T-cell (primary cell): ENCODE measurements at regions not wholly inside any gene's neighbourhood (a gene's known extent, or its start where the extent isn't known, plus 50 kb on each side); places are given as distances from the start of the nearest gene placed in this dataset.

ENCODE experiments used
- ATAC-seq, 4 experiments: fragments of 200-7000 bp in 3 of 4; fragments of 150-1000 bp in 1 of 4; cut with Tn5 transposase; replicated peaks in 1 of 4; 1 replicate in 3 of 4; 2 replicates in 1 of 4; pipeline ENCODE4 v1.10.0; 2021; ENCODE audit warnings: moderate library complexity in 3 of 4, mild to moderate bottlenecking in 2 of 4, moderate number of reproducible peaks in 1 of 4
- CTCF ChIA-PET, 2 donors: fragments of 300-600 bp; sonication (Branson Sonifier 250); formaldehyde crosslinking; loops; one replicate each; lab custom pipeline; 2022; ENCODE audit warnings: antibody characterized with exemption in 2 of 2; lab: Charles Lee
- POLR2A ChIA-PET, 2 donors: fragments of 300-600 bp; sonication (Branson Sonifier 250); formaldehyde crosslinking; loops; one replicate each; lab custom pipeline; 2022; ENCODE audit warnings: antibody characterized with exemption in 2 of 2; lab: Charles Lee
- DNase-seq, 35 experiments: peaks; one replicate each; pipeline versions ENCODE4 v3.0.0 to v3.0.0-alpha.2; 2013 to 2023
- H3K27ac ChIP-seq: one replicate; pipeline ENCODE4 v1.5.1; 2013; ENCODE audit warnings: low read length
- H3K27me3 ChIP-seq, 2 experiments: replicated peaks in 1 of 2; 1 replicate in 1 of 2; 2 replicates in 1 of 2; pipeline versions ENCODE4 v1.6.1 to v1.7.0; 2013; ENCODE audit warnings: low read length in 1 of 2, mixed read lengths in 1 of 2; ENCODE audit not compliant: control insufficient read depth in 2 of 2, insufficient read depth in 2 of 2; ENCODE audit errors: extremely low read depth in 1 of 2
- H3K36me3 ChIP-seq, 2 donors: 1 replicate in 1 of 2; 2 replicates in 1 of 2; pipeline versions ENCODE4 v1.6.1 to v1.7.0; 2013; ENCODE audit warnings: low read length in 1 of 2; ENCODE audit not compliant: control insufficient read depth in 2 of 2, insufficient read depth in 1 of 2; ENCODE audit errors: extremely low read depth in 1 of 2
- H3K4me1 ChIP-seq, 2 experiments: 1 replicate in 1 of 2; 2 replicates in 1 of 2; pipeline versions ENCODE4 v1.6.1 to v1.7.0; 2013; ENCODE audit warnings: low read length in 2 of 2, mixed read lengths in 1 of 2; ENCODE audit not compliant: insufficient read depth in 2 of 2, control insufficient read depth in 1 of 2; ENCODE audit errors: extremely low read depth in 1 of 2
- H3K4me3 ChIP-seq, 2 donors: 1 replicate in 1 of 2; 2 replicates in 1 of 2; pipeline versions ENCODE4 v1.5.1 to v1.7.0; 2013; ENCODE audit warnings: mild to moderate bottlenecking in 2 of 2, low read length in 1 of 2, moderate library complexity in 1 of 2; ENCODE audit not compliant: control insufficient read depth in 1 of 2; ENCODE audit errors: extremely low read depth in 1 of 2
- H3K9me3 ChIP-seq: 2 replicates; pipeline ENCODE4 v1.7.0; 2013
- H3K27ac Mint-ChIP-seq, 2 donors: one replicate each; pipeline ENCODE4 v1.8.0; 2020 to 2021; ENCODE audit warnings: mild to moderate bottlenecking in 2 of 2, mixed read lengths in 2 of 2
- H3K27me3 Mint-ChIP-seq, 2 donors: one replicate each; pipeline ENCODE4 v1.8.0; 2021 to 2022; ENCODE audit warnings: mixed read lengths in 2 of 2
- H3K36me3 Mint-ChIP-seq: one replicate; pipeline ENCODE4 v1.8.0; 2021; ENCODE audit warnings: mixed read lengths
- H3K4me1 Mint-ChIP-seq, 3 donors: one replicate each; pipeline ENCODE4 v1.8.0; 2020 to 2022; ENCODE audit warnings: mixed read lengths in 3 of 3, mild to moderate bottlenecking in 1 of 3
- H3K4me3 Mint-ChIP-seq, 3 donors: one replicate each; pipeline ENCODE4 v1.8.0; 2020 to 2022; ENCODE audit warnings: mild to moderate bottlenecking in 3 of 3, mixed read lengths in 3 of 3, moderate library complexity in 3 of 3
- H3K9me3 Mint-ChIP-seq, 3 donors: one replicate each; pipeline ENCODE4 v1.8.0; 2020 to 2022; ENCODE audit warnings: mixed read lengths in 3 of 3
- WGBS: methylation state at CpG from one replicate; pipeline ENCODE4 v1.1.5; 2013; ENCODE audit warnings: missing lambda C conversion rate; ENCODE audit not compliant: insufficient coverage; 5-methylcytosine and 5-hydroxymethylcytosine counted together

DNA sequence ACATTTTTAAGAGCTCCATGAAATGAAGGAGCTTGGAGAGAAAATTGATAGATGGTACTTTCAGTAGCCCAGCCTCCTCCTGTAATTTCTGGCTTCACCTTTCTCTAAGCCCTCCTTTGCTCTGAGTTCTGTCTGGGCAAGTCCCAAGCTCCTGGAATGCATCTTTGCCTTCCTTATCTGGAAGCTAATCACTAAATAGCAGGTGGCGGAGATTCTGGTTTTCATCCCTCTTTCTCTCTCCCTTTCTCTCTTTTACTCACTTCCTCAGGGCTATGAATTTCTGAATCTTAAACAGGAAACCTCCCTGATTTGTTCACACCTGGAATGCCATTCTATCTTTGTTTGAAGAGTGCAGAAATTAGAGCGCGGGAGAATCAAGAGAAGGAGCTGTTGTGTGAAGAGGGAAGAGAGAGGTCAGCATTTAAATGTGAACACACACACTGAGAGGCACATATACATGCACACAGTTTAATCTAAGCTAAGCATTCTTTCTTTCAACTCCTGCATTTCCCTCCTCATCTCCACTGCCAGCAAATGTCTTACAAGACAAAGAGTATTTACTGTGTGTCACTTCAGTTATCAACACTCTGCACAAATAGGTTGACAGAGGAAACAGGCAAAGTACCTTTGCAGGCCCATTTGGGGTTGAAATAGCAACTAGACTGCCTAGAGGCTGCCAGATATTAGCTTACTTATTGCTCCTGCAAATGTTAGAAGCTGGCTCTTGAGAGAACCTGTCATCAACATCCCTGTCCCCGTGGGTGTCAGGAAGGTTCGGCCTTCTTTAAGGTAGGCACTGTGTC lies 199.4 kb upstream of the CAMK1G start:
- Mint-ChIP-seq H3K9me3 (peaks cover 0 to 4% (median 0%) of the 10 kb centered on the region in 3 donors), H3K4me3 (no peak overlapping the region), H3K36me3 (no peaks in the 10 kb centered on the region), H3K27ac (no peak overlapping the region), H3K27me3 (peaks cover 2 to 9% of the 10 kb centered on the region in 2 donors), H3K4me1 (no peaks in the 10 kb centered on the region)
- DNase-seq = no peak
- Histone ChIP-seq H3K27me3 (no peaks in the 10 kb centered on the region), H3K4me1 (no peaks in the 10 kb centered on the region), H3K4me3 (no peak overlapping the region), H3K27ac (no peak overlapping the region), H3K36me3 (no peaks in the 10 kb centered on the region), H3K9me3 (no peaks in the 10 kb centered on the region)
- CTCF ChIA-PET = no interaction called here
- WGBS = 67% methylated on average over 2 of the region's 5 CpGs
- ATAC-seq = no peak
- POLR2A ChIA-PET = no interaction called here

DNA sequence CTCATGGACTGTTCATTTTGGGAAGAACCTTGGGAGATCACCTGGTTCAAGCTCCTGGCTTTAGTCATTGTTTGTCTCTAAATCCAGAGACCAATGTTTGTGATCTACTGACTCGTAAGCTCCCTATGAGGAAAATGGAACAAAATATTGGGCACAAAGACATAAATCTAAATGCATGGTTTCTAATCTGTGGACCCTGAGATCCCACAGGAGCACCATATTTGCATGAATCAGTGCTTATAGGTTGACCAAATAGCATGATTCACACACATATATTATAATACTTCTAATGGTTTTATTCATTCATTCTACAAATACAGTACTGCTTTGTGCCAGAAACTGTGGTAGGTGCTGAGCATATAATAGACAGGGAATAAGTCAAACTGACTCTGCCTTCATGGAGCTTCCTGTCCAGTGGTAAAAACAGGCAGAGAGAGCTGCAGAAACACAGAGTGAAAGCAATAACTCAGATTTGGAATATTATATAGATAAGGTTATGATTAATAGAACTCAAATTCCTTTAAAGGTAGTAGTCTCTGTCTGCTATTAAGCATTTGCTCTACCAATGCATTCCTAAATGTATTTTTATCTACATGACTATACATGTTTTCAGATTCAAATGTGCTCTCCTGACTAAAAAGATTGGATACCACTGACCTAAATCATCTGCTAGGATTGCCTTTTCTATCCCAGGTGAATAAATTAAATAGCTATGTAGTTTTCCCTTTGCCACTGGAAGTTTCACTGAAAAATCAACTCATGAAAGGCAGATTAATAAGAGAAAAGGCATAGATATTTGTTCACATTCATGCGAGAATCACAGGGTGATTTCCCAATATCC lies 198.6 kb upstream of the CAMK1G start:
- DNase-seq (no peak), ATAC-seq (no peak)
- 100% methylated on average over 2 of the region's 2 CpGs for WGBS
- Mint-ChIP-seq H3K4me3 (no peak overlapping the region), H3K27ac (no peak overlapping the region), H3K9me3 (peaks cover 0 to 4% (median 0%) of the 10 kb centered on the region in 3 donors), H3K27me3 (peaks cover 2 to 9% of the 10 kb centered on the region in 2 donors), H3K4me1 (no peaks in the 10 kb centered on the region), H3K36me3 (no peaks in the 10 kb centered on the region)
- POLR2A ChIA-PET = no interaction called here
- H3K4me1 ChIP-seq = no peaks in the 10 kb centered on the region
- H3K27me3 ChIP-seq = no peaks in the 10 kb centered on the region
- H3K4me3 ChIP-seq = no peak overlapping the region
- CTCF ChIA-PET = no interaction called here
- no peak overlapping the region for H3K27ac ChIP-seq
- H3K36me3 ChIP-seq = no peaks in the 10 kb centered on the region
- H3K9me3 ChIP-seq = no peaks in the 10 kb centered on the region

DNA sequence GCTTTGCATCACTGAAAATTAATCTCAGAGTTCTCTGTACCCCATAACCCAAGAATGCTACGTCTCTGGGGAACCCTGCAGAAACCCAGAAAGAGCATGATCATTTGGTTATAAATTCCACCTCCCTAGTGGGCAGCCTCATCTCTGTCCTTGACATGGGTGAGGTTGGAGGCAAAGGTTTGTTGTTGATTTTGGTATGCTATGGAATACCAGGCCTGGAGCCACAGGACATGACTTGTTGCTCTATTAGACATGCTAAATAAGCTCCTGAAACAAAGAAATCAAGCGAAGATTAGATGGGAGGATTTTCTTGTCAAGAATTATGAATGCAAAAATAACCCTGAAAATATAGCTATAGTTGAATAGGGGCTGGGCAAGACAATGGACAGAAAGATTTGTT lies 197.4 kb upstream of the CAMK1G start:
- Histone ChIP-seq H3K4me1 (no peaks in the 10 kb centered on the region), H3K27me3 (no peaks in the 10 kb centered on the region), H3K27ac (no peak overlapping the region), H3K36me3 (no peaks in the 10 kb centered on the region), H3K9me3 (no peaks in the 10 kb centered on the region), H3K4me3 (no peak overlapping the region)
- H3K27me3 Mint-ChIP-seq = peaks cover 2 to 9% of the 10 kb centered on the region in 2 donors
- CTCF ChIA-PET = no interaction called here
- POLR2A ChIA-PET = no interaction called here
- no peaks in the 10 kb centered on the region for H3K36me3 Mint-ChIP-seq
- DNase-seq = no peak
- H3K4me1 Mint-ChIP-seq = no peaks in the 10 kb centered on the region
- ATAC-seq = no peak
- H3K27ac Mint-ChIP-seq = no peak overlapping the region
- H3K9me3 Mint-ChIP-seq = peaks cover 0 to 4% (median 0%) of the 10 kb centered on the region in 3 donors
- H3K4me3 Mint-ChIP-seq = no peak overlapping the region
- no CpG with 5 or more reads among the region's 2 CpGs for WGBS

DNA sequence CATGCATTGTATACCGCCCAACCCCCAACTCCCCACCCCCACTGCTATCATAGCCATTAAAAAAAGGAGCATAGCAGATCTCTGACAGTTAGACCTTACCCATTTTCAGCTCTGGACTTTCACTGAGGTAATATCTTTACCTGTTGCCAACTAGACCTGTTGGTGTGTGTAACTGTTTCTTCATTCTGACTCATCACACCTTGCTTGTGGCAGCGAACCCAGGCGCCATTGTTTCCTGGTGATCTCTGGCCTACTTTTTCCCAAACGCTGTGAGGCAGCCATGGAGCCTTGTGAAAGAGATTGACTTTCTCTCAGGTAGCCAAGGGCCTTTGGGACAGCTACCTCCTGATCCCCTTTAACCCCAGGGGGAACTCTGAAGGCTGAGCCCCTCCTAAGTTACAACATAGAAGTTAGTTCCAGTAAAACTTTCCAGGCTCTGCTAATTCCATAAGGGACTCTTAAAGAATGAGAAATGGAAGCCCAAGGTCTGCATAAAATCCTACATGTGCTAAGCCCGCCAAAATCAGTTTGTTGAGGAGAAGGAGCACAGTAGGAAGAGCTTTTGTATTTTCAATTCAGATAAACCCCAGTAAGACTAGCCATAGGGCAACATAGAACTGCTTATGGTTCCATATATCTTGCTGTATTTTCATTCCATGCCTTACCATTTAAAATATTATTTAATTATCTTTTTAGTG lies 196.1 kb upstream of the CAMK1G start:
- no CpG with 5 or more reads among the region's 5 CpGs for WGBS
- H3K4me3 Mint-ChIP-seq = no peak overlapping the region
- no peaks in the 10 kb centered on the region for H3K36me3 Mint-ChIP-seq
- Histone ChIP-seq H3K4me1 (no peaks in the 10 kb centered on the region), H3K27ac (no peak overlapping the region), H3K9me3 (no peaks in the 10 kb centered on the region), H3K27me3 (no peaks in the 10 kb centered on the region), H3K4me3 (no peak overlapping the region), H3K36me3 (no peaks in the 10 kb centered on the region)
- no peaks in the 10 kb centered on the region for H3K4me1 Mint-ChIP-seq
- H3K27me3 Mint-ChIP-seq = peaks cover 2 to 11% of the 10 kb centered on the region in 2 donors
- POLR2A ChIA-PET = no interaction called here
- DNase-seq = no peak
- no peak for ATAC-seq
- CTCF ChIA-PET = no interaction called here
- no peak overlapping the region for H3K27ac Mint-ChIP-seq
- peaks cover 0 to 4% (median 0%) of the 10 kb centered on the region in 3 donors for H3K9me3 Mint-ChIP-seq

DNA sequence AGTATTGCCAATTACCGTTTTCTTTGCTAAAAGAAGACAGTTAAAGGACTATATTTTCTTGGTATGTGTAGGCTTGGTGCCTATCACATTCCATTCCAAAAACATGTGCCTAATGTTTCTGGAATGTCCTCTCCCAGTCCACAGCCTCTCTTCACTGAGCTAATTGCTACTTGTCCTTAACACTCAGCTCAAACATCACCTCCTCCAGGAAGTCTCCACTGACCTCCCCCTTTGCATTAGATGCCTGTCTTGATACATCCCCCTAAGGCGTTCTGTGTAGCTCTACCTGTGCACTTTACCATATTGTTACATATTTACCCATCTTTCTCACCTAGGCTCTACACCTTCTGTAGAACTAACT lies 195.6 kb upstream of the CAMK1G start:
- H3K4me1 Mint-ChIP-seq = no peaks in the 10 kb centered on the region
- ChIA-PET POLR2A (no interaction called here), CTCF (no interaction called here)
- H3K36me3 Mint-ChIP-seq = no peaks in the 10 kb centered on the region
- no peak for DNase-seq
- H3K4me3 ChIP-seq = no peak overlapping the region
- WGBS = 50% methylated on average over 1 of the region's 2 CpGs
- H3K36me3 ChIP-seq = no peaks in the 10 kb centered on the region
- ATAC-seq = no peak
- no peaks in the 10 kb centered on the region for H3K27me3 ChIP-seq
- no peaks in the 10 kb centered on the region for H3K9me3 ChIP-seq
- peaks cover 0 to 4% (median 0%) of the 10 kb centered on the region in 3 donors for H3K9me3 Mint-ChIP-seq
- no peak overlapping the region for H3K27ac Mint-ChIP-seq
- no peaks in the 10 kb centered on the region for H3K4me1 ChIP-seq
- H3K4me3 Mint-ChIP-seq = no peak overlapping the region
- peaks cover 2 to 7% of the 10 kb centered on the region in 2 donors for H3K27me3 Mint-ChIP-seq
- no peak overlapping the region for H3K27ac ChIP-seq

DNA sequence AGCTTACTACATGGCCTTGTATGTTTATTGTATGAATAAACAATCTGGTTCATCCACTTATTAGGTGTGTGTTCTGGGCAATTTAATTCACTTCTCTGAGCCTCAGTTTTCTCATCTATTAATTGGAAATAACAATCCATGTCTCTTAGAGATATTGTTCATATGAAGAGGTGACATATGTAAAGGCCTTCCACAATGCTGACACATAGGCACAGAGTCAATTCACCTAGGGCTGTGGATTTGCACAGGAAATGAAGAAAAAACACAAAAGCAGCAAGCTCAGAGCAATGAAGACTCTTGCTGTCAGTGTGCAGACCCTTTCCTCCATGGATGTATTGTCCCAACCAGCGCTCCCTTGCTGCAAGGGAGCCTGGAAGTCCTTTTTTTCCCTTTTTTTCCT lies 195.2 kb upstream of the CAMK1G start:
- Mint-ChIP-seq H3K27ac (no peak overlapping the region), H3K27me3 (peaks cover 2 to 7% of the 10 kb centered on the region in 2 donors), H3K4me1 (no peaks in the 10 kb centered on the region), H3K36me3 (no peaks in the 10 kb centered on the region), H3K9me3 (peaks cover 0 to 4% (median 0%) of the 10 kb centered on the region in 3 donors), H3K4me3 (no peak overlapping the region)
- DNase-seq (no peak), ATAC-seq (no peak)
- H3K36me3 ChIP-seq = no peaks in the 10 kb centered on the region
- H3K27ac ChIP-seq = no peak overlapping the region
- CTCF ChIA-PET = no interaction called here
- POLR2A ChIA-PET = no interaction called here
- no peaks in the 10 kb centered on the region for H3K4me1 ChIP-seq
- 80% methylated on average over 1 of the region's 1 CpG for WGBS
- no peak overlapping the region for H3K4me3 ChIP-seq
- H3K9me3 ChIP-seq = no peaks in the 10 kb centered on the region
- H3K27me3 ChIP-seq = no peaks in the 10 kb centered on the region
